HG03457 (cell line): ENCODE measurements at regions not wholly inside any gene's neighbourhood (a gene's known extent, or its start where the extent isn't known, plus 50 kb on each side); places are given as distances from the start of the nearest gene placed in this dataset.
"Not testable (repeated sequence)": the region's sequence is repeated elsewhere in the genome, so short reads cannot be mapped to it uniquely, and the experiment has no call there.

ENCODE experiments used
- ATAC-seq: cut with Tn5 transposase; IDR thresholded peaks from one replicate; pipeline ENCODE4 v1.9.1; 2021; ENCODE audit warnings: moderate number of reproducible peaks; ENCODE audit not compliant: unreplicated experiment

- ATAC-seq = no peak
Measured at GRCh38 chr3:164390046-164390445, 688.2 kb downstream of the SI start.

- no peak for ATAC-seq
Measured at GRCh38 chr3:164387236-164387635, 691.1 kb downstream of the SI start.

- ATAC-seq = no peak
Measured at GRCh38 chr3:164380156-164380555, 698.1 kb downstream of the SI start.

- no peak for ATAC-seq
Measured at GRCh38 chr3:164377466-164377865, 700.8 kb downstream of the SI start.

GRCh38 chr3:164375995-164376394, 702.3 kb downstream of the SI start:
- no peak for ATAC-seq

GRCh38 chr3:164375538-164375937, 702.8 kb downstream of the SI start:
- no peak for ATAC-seq

- ATAC-seq = no peak
Measured at GRCh38 chr3:164371681-164372080, 706.6 kb downstream of the SI start.

- ATAC-seq = no peak
Measured at GRCh38 chr3:164370970-164371369, 707.3 kb downstream of the SI start.

- no peak for ATAC-seq
Measured at GRCh38 chr3:164365242-164365641, 713.1 kb downstream of the SI start.

GRCh38 chr3:164364111-164364510, 714.2 kb downstream of the SI start:
- ATAC-seq = no peak

- no peak for ATAC-seq
Measured at GRCh38 chr3:164360738-164361406, 717.4 kb downstream of the SI start.

GRCh38 chr3:164360078-164360578, 718.2 kb downstream of the SI start:
- ATAC-seq = no peak

- ATAC-seq = no peak
Measured at GRCh38 chr3:164352991-164353390, 725.3 kb downstream of the SI start.

GRCh38 chr3:164351131-164351530, 727.2 kb downstream of the SI start:
- ATAC-seq = no peak

GRCh38 chr3:164342206-164342605, 736.1 kb downstream of the SI start:
- ATAC-seq = not testable (repeated sequence)

GRCh38 chr3:164341086-164341485, 737.2 kb downstream of the SI start:
- no peak for ATAC-seq

GRCh38 chr3:164340273-164340672, 738.0 kb downstream of the SI start:
- no peak for ATAC-seq

- ATAC-seq = no peak
Measured at GRCh38 chr3:164332831-164333802, 745.2 kb downstream of the SI start.

- ATAC-seq = no peak
Measured at GRCh38 chr3:164326714-164327113, 751.6 kb downstream of the SI start.

- ATAC-seq = no peak
Measured at GRCh38 chr3:164320962-164321361, 757.3 kb downstream of the SI start.

- ATAC-seq = no peak
Measured at GRCh38 chr3:164306042-164306441, 772.3 kb downstream of the SI start.

- ATAC-seq = no peak
Measured at GRCh38 chr3:164303894-164304293, 774.4 kb downstream of the SI start.
